DOHH2 (cell line): ENCODE measurements at regions not wholly inside any gene's neighbourhood (a gene's known extent, or its start where the extent isn't known, plus 50 kb on each side); places are given as distances from the start of the nearest gene placed in this dataset.

Source experiments
- H3F3A ChIP-seq: fragments of 200-600 bp; sonication (generic), shearing (Covaris generic); 2 replicates; pipeline ENCODE4 v1.6.0; 2016; ENCODE audit warnings: antibody characterized with exemption, mild to moderate bottlenecking; ENCODE audit not compliant: control insufficient read depth, insufficient read depth
- H3K27ac ChIP-seq: fragments of 200-600 bp; sonication (generic); 2 replicates; pipeline ENCODE4 v1.5.1; 2014; ENCODE audit warnings: low read depth, mild to moderate bottlenecking, low read length, moderate library complexity
- H3K27me3 ChIP-seq: fragments of 200-600 bp; sonication (generic); 2 replicates; pipeline ENCODE4 v1.6.1; 2014; ENCODE audit warnings: mild to moderate bottlenecking, low read length, mixed read lengths; ENCODE audit not compliant: control insufficient read depth
- H3K36me3 ChIP-seq: fragments of 200-600 bp; sonication (generic); 2 replicates; pipeline ENCODE4 v1.6.1; 2014; ENCODE audit warnings: mild to moderate bottlenecking, low read length, moderate library complexity, mixed read lengths; ENCODE audit not compliant: control insufficient read depth
- H3K4me1 ChIP-seq: fragments of 200-600 bp; sonication (generic); 2 replicates; pipeline ENCODE4 v1.6.1; 2014; ENCODE audit warnings: mild to moderate bottlenecking, low read length, mixed read lengths; ENCODE audit not compliant: control insufficient read depth
- H3K4me2 ChIP-seq: fragments of 200-600 bp; sonication (generic); 2 replicates; pipeline ENCODE4 v1.6.0; 2014; ENCODE audit warnings: mild to moderate bottlenecking, low read length, moderate library complexity
- H3K4me3 ChIP-seq: fragments of 200-600 bp; sonication (generic); 2 replicates; pipeline ENCODE4 v1.5.1; 2014; ENCODE audit warnings: mild to moderate bottlenecking, low read length, mixed read lengths
- H3K79me2 ChIP-seq: fragments of 200-600 bp; sonication (generic); 2 replicates; pipeline ENCODE4 v1.6.1; 2014; ENCODE audit warnings: mild to moderate bottlenecking, low read length, mixed read lengths; ENCODE audit not compliant: control insufficient read depth
- H3K9me2 ChIP-seq: fragments of 200-600 bp; sonication (generic); replicated peaks from 2 replicates; pipeline ENCODE4 v1.6.1; 2014; ENCODE audit warnings: mild to moderate bottlenecking, low read length, mixed read lengths; ENCODE audit not compliant: control insufficient read depth
- H3K9me3 ChIP-seq: fragments of 200-600 bp; sonication (generic); 2 replicates; pipeline ENCODE4 v1.6.1; 2014; ENCODE audit warnings: antibody characterized with exemption, low read length, mixed read lengths; ENCODE audit not compliant: control insufficient read depth, insufficient read depth
- H4K20me1 ChIP-seq: fragments of 200-600 bp; sonication (generic); 2 replicates; pipeline ENCODE4 v1.6.0; 2014; ENCODE audit warnings: low read depth, mild to moderate bottlenecking, antibody characterized with exemption, low read length, moderate library complexity; ENCODE audit not compliant: control insufficient read depth, insufficient read depth
- CTCF ChIP-seq: fragments of 200-600 bp; sonication (generic); IDR thresholded peaks from one replicate; pipeline ENCODE4 v1.5.1; 2014; ENCODE audit warnings: antibody characterized with exemption, mild to moderate bottlenecking, low read depth, low read length; ENCODE audit not compliant: poor library complexity, severe bottlenecking
- EZH2phosphoT487 ChIP-seq: fragments of 200-600 bp; sonication (generic); IDR thresholded peaks from 2 replicates; pipeline ENCODE4 v1.6.1; 2017; ENCODE audit warnings: borderline replicate concordance, mild to moderate bottlenecking, antibody characterized with exemption, low read length, moderate library complexity, mixed read lengths

GRCh38 chrX:43386875-43387274 lies 269.2 kb upstream of the MAOA start:
- Histone ChIP-seq H3K4me3 (no peak overlapping the region), H3K27me3 (no peaks in the 10 kb centered on the region), H3K27ac (no peak overlapping the region), H3K36me3 (no peaks in the 10 kb centered on the region), H3K9me3 (no peaks in the 10 kb centered on the region), H3K9me2 (no peaks in the 10 kb centered on the region), H3F3A (no peaks in the 10 kb centered on the region), H3K4me2 (no peak overlapping the region), H3K79me2 (no peaks in the 10 kb centered on the region), H4K20me1 (no peaks in the 10 kb centered on the region), H3K4me1 (no peaks in the 10 kb centered on the region)
- TF ChIP-seq EZH2phosphoT487: no peak
- TF ChIP-seq CTCF: no peak

GRCh38 chrX:43405191-43405590 lies 250.9 kb upstream of the MAOA start:
- TF ChIP-seq CTCF: no peak
- no peak for TF ChIP-seq EZH2phosphoT487
- H3K9me3 ChIP-seq: no peaks in the 10 kb centered on the region
- no peak overlapping the region for H3K4me2 ChIP-seq
- no peaks in the 10 kb centered on the region for H3K4me1 ChIP-seq
- no peaks in the 10 kb centered on the region for H3K27me3 ChIP-seq
- H3K4me3 ChIP-seq: no peak overlapping the region
- H3K9me2 ChIP-seq: no peaks in the 10 kb centered on the region
- H3K79me2 ChIP-seq: no peaks in the 10 kb centered on the region
- H4K20me1 ChIP-seq: no peaks in the 10 kb centered on the region
- no peaks in the 10 kb centered on the region for H3F3A ChIP-seq
- no peaks in the 10 kb centered on the region for H3K36me3 ChIP-seq
- no peak overlapping the region for H3K27ac ChIP-seq

- no peaks in the 10 kb centered on the region for H3K79me2 ChIP-seq
- TF ChIP-seq CTCF (no peak), EZH2phosphoT487 (no peak)
Measured at GRCh38 chrX:43423876-43424275, 232.2 kb upstream of the MAOA start.

GRCh38 chrX:43436517-43436916 lies 219.6 kb upstream of the MAOA start:
- Histone ChIP-seq H3K27ac (no peak overlapping the region), H3K36me3 (no peaks in the 10 kb centered on the region), H3K4me3 (no peak overlapping the region), H3K4me1 (no peaks in the 10 kb centered on the region), H3K9me2 (no peaks in the 10 kb centered on the region), H3K9me3 (no peaks in the 10 kb centered on the region), H3K27me3 (no peaks in the 10 kb centered on the region), H3F3A (no peaks in the 10 kb centered on the region), H4K20me1 (no peaks in the 10 kb centered on the region), H3K79me2 (no peaks in the 10 kb centered on the region), H3K4me2 (no peak overlapping the region)
- TF ChIP-seq CTCF (no peak), EZH2phosphoT487 (no peak)

More at GRCh38 chrX:43423876-43424275, 232.2 kb upstream of the MAOA start:
- H3K9me3 ChIP-seq: no peaks in the 10 kb centered on the region
- no peaks in the 10 kb centered on the region for H3K9me2 ChIP-seq
- no peaks in the 10 kb centered on the region for H3K27me3 ChIP-seq
- H3K27ac ChIP-seq: no peak overlapping the region
- no peak overlapping the region for H3K4me3 ChIP-seq
- H3K4me1 ChIP-seq: no peaks in the 10 kb centered on the region
- H3K36me3 ChIP-seq: no peaks in the 10 kb centered on the region
- no peaks in the 10 kb centered on the region for H3F3A ChIP-seq
- H3K4me2 ChIP-seq: no peak overlapping the region
- H4K20me1 ChIP-seq: no peaks in the 10 kb centered on the region
